Fibroblast of the aortic adventitia (primary cell): ENCODE measurements at regions not wholly inside any gene's neighbourhood (a gene's known extent, or its start where the extent isn't known, plus 50 kb on each side); places are given as distances from the start of the nearest gene placed in this dataset.
"Not testable (repeated sequence)": the region's sequence is repeated elsewhere in the genome, so short reads cannot be mapped to it uniquely, and the experiment has no call there.

Source experiments
- DNase-seq: peaks from one replicate; pipeline ENCODE4 v3.0.0-alpha.2; 2010; ENCODE audit warnings: low read depth
- H3K4me3 ChIP-seq: 2 replicates; pipeline ENCODE4 v1.5.1; 2011; ENCODE audit warnings: low read depth, mild to moderate bottlenecking, control low read depth, low read length, moderate library complexity
- CTCF ChIP-seq: IDR thresholded peaks from 2 replicates; pipeline ENCODE4 v1.5.1; 2011; ENCODE audit warnings: mild to moderate bottlenecking, low read length, control low read depth, inconsistent platforms; ENCODE audit not compliant: insufficient read depth

- no peak for DNase-seq
- TF ChIP-seq CTCF = no peak
- no peak overlapping the region for H3K4me3 ChIP-seq
These were observed 202.4 kb upstream of the ZSWIM2 start for GRCh38 chr2:187051350-187051749.

- no peak for TF ChIP-seq CTCF
- no peak overlapping the region for H3K4me3 ChIP-seq
- DNase-seq = peak; percentile 4
These were observed 201.5 kb upstream of the ZSWIM2 start for GRCh38 chr2:187050409-187050998.

GRCh38 chr2:187037310-187037709 lies 188.3 kb upstream of the ZSWIM2 start:
- no peak for TF ChIP-seq CTCF
- H3K4me3 ChIP-seq = no peak overlapping the region
- DNase-seq = no peak

GRCh38 chr2:187034434-187034833 lies 185.5 kb upstream of the ZSWIM2 start:
- no peak for DNase-seq
- TF ChIP-seq CTCF = no peak
- no peak overlapping the region for H3K4me3 ChIP-seq

GRCh38 chr2:187024739-187025138 lies 175.8 kb upstream of the ZSWIM2 start:
- no peak overlapping the region for H3K4me3 ChIP-seq
- DNase-seq = no peak
- no peak for TF ChIP-seq CTCF

- H3K4me3 ChIP-seq, DNase-seq: not testable (repeated sequence)
These were observed 175.0 kb upstream of the ZSWIM2 start for GRCh38 chr2:187023996-187024395.

GRCh38 chr2:187017438-187017837 lies 168.5 kb upstream of the ZSWIM2 start:
- no peak for DNase-seq
- H3K4me3 ChIP-seq = no peak overlapping the region
- TF ChIP-seq CTCF = no peak
